ENCODE measurements at regions not wholly inside any gene's neighbourhood (a gene's known extent, or its start where the extent isn't known, plus 50 kb on each side); places are given as distances from the start of the nearest gene placed in this dataset.

- Histone ChIP-seq H3K9me3 (no peaks in the 10 kb centered on the region; the same call in 1 of the 2 replicates), H3K27me3 (no peaks in the 10 kb centered on the region), H3K36me3 (no peaks in the 10 kb centered on the region), H3K4me1 (no peaks in the 10 kb centered on the region), H3K4me3 (ENCODE audit: low read depth, low read length) (no peak overlapping the region)
- DNase-seq = no peak
- TF ChIP-seq CTCF (IDR thresholded peaks at IDR 0.05; ENCODE audit: low read depth, low read length) = no peak
Measured at GRCh38 chr1:199218065-199218464, 579.2 kb downstream of the PTPRC start.

GRCh38 chr1:199218533-199218932 lies 579.7 kb downstream of the PTPRC start:
- Histone ChIP-seq H3K36me3 (no peaks in the 10 kb centered on the region), H3K9me3 (no peaks in the 10 kb centered on the region; the same call in 1 of the 2 replicates), H3K4me1 (no peaks in the 10 kb centered on the region), H3K4me3 (ENCODE audit: low read depth, low read length) (no peak overlapping the region), H3K27me3 (no peaks in the 10 kb centered on the region)
- no peak for TF ChIP-seq CTCF (IDR thresholded peaks at IDR 0.05; ENCODE audit: low read depth, low read length)
- DNase-seq = no peak

- H3K9me3 ChIP-seq = no peaks in the 10 kb centered on the region; the same call in 1 of the 2 replicates
- H3K4me1 ChIP-seq = no peaks in the 10 kb centered on the region
- no peak for DNase-seq
- H3K36me3 ChIP-seq = no peaks in the 10 kb centered on the region
- no peak overlapping the region for H3K4me3 ChIP-seq (ENCODE audit: low read depth, low read length)
- no peaks in the 10 kb centered on the region for H3K27me3 ChIP-seq
- TF ChIP-seq CTCF (IDR thresholded peaks at IDR 0.05; ENCODE audit: low read depth, low read length) = no peak
Measured at GRCh38 chr1:199220031-199220430, 581.2 kb downstream of the PTPRC start.

GRCh38 chr1:199221371-199222150 lies 582.7 kb downstream of the PTPRC start:
- Histone ChIP-seq H3K36me3 (no peaks in the 10 kb centered on the region), H3K9me3 (no peaks in the 10 kb centered on the region; the same call in 1 of the 2 replicates), H3K27me3 (no peaks in the 10 kb centered on the region), H3K4me3 (ENCODE audit: low read depth, low read length) (no peak overlapping the region), H3K4me1 (no peaks in the 10 kb centered on the region)
- no peak for DNase-seq
- TF ChIP-seq CTCF (IDR thresholded peaks at IDR 0.05; ENCODE audit: low read depth, low read length) = no peak

DNA sequence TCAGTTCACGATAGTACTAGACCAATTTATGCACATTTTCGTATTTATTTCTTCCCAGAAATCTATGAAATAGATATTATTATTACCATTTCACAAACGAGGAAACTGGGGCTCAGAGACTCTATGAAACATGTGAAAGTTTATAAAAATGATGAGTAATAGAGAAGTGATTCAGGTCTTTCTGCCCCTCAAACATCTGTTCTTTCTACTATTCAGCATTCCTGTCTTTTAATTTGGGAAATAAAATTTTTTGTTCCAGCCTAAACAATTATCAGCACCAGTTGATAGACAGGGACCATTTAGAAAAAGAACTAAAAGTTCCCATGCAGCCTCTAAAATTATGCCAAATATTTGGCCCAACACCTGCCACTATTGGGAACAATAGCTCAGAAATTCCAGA lies 585.1 kb downstream of the PTPRC start:
- H3K4me3 ChIP-seq (ENCODE audit: low read depth, low read length) = no peak overlapping the region
- DNase-seq = no peak
- TF ChIP-seq CTCF (IDR thresholded peaks at IDR 0.05; ENCODE audit: low read depth, low read length) = no peak
- no peaks in the 10 kb centered on the region for H3K9me3 ChIP-seq
- H3K36me3 ChIP-seq = no peaks in the 10 kb centered on the region
- H3K4me1 ChIP-seq = peaks cover 4% of the 10 kb centered on the region
- H3K27me3 ChIP-seq = no peaks in the 10 kb centered on the region

- peaks cover 11% of the 10 kb centered on the region for H3K4me1 ChIP-seq
- no peaks in the 10 kb centered on the region for H3K27me3 ChIP-seq
- DNase-seq = no peak
- no peaks in the 10 kb centered on the region for H3K9me3 ChIP-seq
- no peaks in the 10 kb centered on the region for H3K36me3 ChIP-seq
- no peak for TF ChIP-seq CTCF (IDR thresholded peaks at IDR 0.05; ENCODE audit: low read depth, low read length)
- H3K4me3 ChIP-seq (ENCODE audit: low read depth, low read length) = no peak overlapping the region
Measured at GRCh38 chr1:199226163-199226562, 587.3 kb downstream of the PTPRC start.

Data from BE2C (cell line).